HEK293T (cell line): ENCODE measurements at regions not wholly inside any gene's neighbourhood (a gene's known extent, or its start where the extent isn't known, plus 50 kb on each side); places are given as distances from the start of the nearest gene placed in this dataset.

ENCODE experiments used
- CTCF ChIA-PET: fragments of 350-600 bp; formaldehyde crosslinking; extraction: SDS; loops from one replicate; lab custom pipeline; 2021; ENCODE audit warnings: antibody characterized with exemption, inconsistent platforms; lab: Yijun Ruan, JAX
- POLR2A ChIA-PET: fragments of 350-600 bp; formaldehyde crosslinking; extraction: SDS; loops from one replicate; lab custom pipeline; 2020; ENCODE audit warnings: antibody characterized with exemption, inconsistent platforms; lab: Yijun Ruan, JAX
- DNase-seq: peaks from one replicate; pipeline ENCODE4 v3.0.0; 2012; ENCODE audit warnings: mixed read lengths; ENCODE audit errors: extremely low spot score
- ARNT ChIP-seq: fragments of 450-650 bp; IDR thresholded peaks from 2 replicates; pipeline ENCODE4 v1.6.1; 2017; ENCODE audit warnings: mild to moderate bottlenecking
- BHLHE40 ChIP-seq: fragments of 450-650 bp; IDR thresholded peaks from 2 replicates; pipeline ENCODE4 v1.6.1; 2016; ENCODE audit warnings: mild to moderate bottlenecking, moderate library complexity, borderline replicate concordance
- CTBP1 ChIP-seq: fragments of 450-650 bp; IDR thresholded peaks from 2 replicates; pipeline ENCODE4 v1.6.1; 2016; ENCODE audit warnings: borderline replicate concordance
- ELF4 ChIP-seq: fragments of 450-650 bp; IDR thresholded peaks from 2 replicates; pipeline ENCODE4 v1.6.1; 2017; ENCODE audit warnings: antibody characterized with exemption
- FOXA1 ChIP-seq: fragments of 450-650 bp; IDR thresholded peaks from 2 replicates; pipeline ENCODE4 v1.6.1; 2016; ENCODE audit warnings: mild to moderate bottlenecking
- FOXK2 ChIP-seq: fragments of 450-650 bp; IDR thresholded peaks from 2 replicates; pipeline ENCODE4 v1.6.1; 2016; ENCODE audit warnings: mild to moderate bottlenecking
- FOXM1 ChIP-seq: fragments of 450-650 bp; IDR thresholded peaks from 2 replicates; pipeline ENCODE4 v1.6.1; 2017; ENCODE audit warnings: mild to moderate bottlenecking, borderline replicate concordance
- HDGF ChIP-seq: fragments of 450-650 bp; IDR thresholded peaks from 2 replicates; pipeline ENCODE4 v1.6.1; 2017; ENCODE audit warnings: antibody characterized with exemption, borderline replicate concordance
- L3MBTL2 ChIP-seq: fragments of 450-650 bp; conservative IDR thresholded peaks from 2 replicates; pipeline ENCODE4 v1.6.1; 2016; ENCODE audit warnings: mild to moderate bottlenecking
- LEF1 ChIP-seq: fragments of 450-650 bp; IDR thresholded peaks from 2 replicates; pipeline ENCODE4 v1.6.1; 2017; ENCODE audit warnings: mild to moderate bottlenecking, borderline replicate concordance
- NFRKB ChIP-seq: fragments of 450-650 bp; IDR thresholded peaks from 2 replicates; pipeline ENCODE4 v1.6.1; 2016; ENCODE audit warnings: mild to moderate bottlenecking, moderate library complexity
- SP1 ChIP-seq: fragments of 450-650 bp; IDR thresholded peaks from 2 replicates; pipeline ENCODE4 v1.6.1; 2017
- SUZ12 ChIP-seq: fragments of 450-650 bp; IDR thresholded peaks from 2 replicates; pipeline ENCODE4 v1.6.1; 2016; ENCODE audit warnings: mild to moderate bottlenecking
- TARDBP ChIP-seq: fragments of 450-650 bp; IDR thresholded peaks from 2 replicates; pipeline ENCODE4 v1.6.1; 2016
- ZNF384 ChIP-seq: fragments of 450-650 bp; IDR thresholded peaks from 2 replicates; pipeline ENCODE4 v1.6.1; 2016
- TF ChIP-seq, protein P1 (sequence below): fragments of 450-650 bp; IDR thresholded peaks from 2 replicates; pipeline ENCODE4 v1.6.1; 2016

DNA sequence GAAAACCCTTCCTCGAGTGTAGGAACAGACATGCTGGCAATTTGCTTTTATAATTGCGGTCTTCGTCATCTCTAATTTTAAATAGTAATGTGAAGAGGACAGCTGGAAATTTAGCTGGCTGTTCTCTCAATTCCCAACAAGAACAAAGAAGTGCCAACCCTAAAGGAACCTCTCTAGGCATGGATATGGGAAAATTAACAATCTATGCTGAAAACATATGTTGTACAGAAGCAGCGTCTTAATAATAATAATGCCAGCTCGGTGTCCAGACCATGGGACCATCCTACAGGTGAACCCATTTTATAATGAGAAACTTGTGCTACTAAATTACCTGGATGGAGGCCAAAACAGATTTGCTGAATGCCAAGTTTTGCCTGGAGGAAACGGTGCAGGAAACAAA is 641.4 kb upstream of the MGMT start:
- TF ChIP-seq SP1 (no peak), FOXA1 (no peak)
- CTCF ChIA-PET, result no interaction called here
- no peak for DNase-seq
- POLR2A ChIA-PET, result no interaction called here

DNA sequence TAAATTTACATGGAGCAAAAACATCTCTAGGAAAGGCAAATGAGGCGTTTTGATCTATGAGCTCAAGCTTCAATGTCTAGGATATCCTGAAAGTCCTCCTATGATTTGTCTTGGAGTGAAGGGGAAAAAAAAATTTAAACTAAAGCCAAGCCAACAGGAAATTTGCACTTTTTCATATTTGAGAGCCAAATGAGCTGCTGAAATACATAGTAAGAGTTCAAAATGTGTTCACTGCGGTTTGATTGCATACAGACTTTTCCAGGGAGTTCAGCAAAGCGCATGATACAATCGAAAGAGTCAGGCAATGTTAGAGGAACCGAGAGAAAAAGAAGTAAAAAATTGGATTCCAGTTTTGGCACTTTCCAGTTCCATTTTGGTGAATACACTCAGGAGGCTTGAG is 633.4 kb upstream of the MGMT start:
- ChIA-PET POLR2A (no interaction called here), CTCF (no interaction called here)
- TF ChIP-seq L3MBTL2 (no peak), LEF1 (no peak), SP1 (no peak), CTBP1 (no peak), TARDBP (no peak), HDGF (no peak), FOXA1 (no peak), ARNT (no peak), ELF4 (no peak), BHLHE40 (no peak), NFRKB (no peak), ZNF384 (no peak), SUZ12 (no peak), FOXM1 (no peak), FOXK2 (no peak)
- TF ChIP-seq, protein P1, sequence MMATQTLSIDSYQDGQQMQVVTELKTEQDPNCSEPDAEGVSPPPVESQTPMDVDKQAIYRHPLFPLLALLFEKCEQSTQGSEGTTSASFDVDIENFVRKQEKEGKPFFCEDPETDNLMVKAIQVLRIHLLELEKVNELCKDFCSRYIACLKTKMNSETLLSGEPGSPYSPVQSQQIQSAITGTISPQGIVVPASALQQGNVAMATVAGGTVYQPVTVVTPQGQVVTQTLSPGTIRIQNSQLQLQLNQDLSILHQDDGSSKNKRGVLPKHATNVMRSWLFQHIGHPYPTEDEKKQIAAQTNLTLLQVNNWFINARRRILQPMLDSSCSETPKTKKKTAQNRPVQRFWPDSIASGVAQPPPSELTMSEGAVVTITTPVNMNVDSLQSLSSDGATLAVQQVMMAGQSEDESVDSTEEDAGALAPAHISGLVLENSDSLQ, result no peak
- no peak for DNase-seq

DNA sequence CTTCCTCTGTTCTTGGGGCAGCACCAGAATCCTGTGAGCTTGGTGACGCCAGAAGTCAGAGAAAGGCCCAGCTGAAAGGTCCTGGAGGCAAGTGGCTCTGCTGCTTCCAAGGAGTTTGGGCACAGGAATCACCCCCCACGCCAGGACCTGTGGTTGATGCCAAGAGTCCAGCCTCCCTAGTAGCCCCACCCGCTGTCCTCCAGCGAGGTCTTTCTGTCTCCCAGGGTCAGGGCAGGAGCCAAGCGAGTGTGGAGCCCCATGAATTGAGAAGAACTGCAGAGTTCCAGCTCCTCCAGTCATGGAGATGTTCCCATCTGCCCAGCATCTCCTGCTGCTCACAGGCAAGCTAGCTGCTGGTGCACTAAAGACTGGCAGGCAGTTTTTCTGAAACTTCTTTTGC is 631.7 kb upstream of the MGMT start:
- no peak for TF ChIP-seq NFRKB
- no peak for TF ChIP-seq ZNF384
- TF ChIP-seq CTBP1, result no peak
- no peak for TF ChIP-seq BHLHE40
- no peak for TF ChIP-seq FOXA1
- DNase-seq, result no peak
- POLR2A ChIA-PET, result no interaction called here
- CTCF ChIA-PET, result no interaction called here

DNA sequence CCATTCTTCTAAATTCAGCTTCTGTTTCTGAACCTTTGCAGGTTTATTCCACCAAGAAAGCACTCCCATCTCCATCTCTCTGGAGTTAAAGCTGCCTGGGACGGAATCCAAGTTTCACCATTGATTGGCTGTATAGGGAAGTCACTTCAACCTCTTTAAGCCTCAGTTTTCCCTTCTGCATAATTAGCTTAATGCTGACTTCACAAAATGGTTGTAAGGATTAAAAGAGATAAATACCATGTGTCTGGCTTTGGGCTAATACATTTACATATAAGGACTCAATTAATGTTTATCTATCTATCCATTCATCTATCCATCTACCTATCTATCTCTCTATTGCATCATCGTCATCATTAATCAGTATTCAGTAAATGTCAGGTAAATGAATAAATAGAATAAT is 629.6 kb upstream of the MGMT start:
- no peak for DNase-seq
- POLR2A ChIA-PET, result no interaction called here

DNA sequence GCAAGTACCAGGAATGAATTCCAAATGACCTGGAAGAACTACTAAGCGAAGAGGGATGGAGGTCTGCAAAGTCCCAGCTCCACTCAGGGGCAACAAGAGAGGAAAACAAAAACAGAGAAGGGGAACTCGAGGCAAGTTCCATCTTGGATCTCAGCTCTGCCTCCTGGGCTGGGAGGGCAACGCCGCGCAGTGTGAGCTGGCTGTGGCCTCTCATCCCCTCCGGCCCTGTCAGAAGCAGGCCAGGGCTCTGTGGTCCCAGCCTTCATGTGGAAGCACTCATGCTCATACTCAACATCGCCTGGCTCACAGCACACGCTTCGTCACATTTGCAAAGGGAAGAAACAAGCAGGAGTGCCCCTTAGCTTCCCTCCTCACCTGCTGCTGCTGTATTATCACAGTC is 627.9 kb upstream of the MGMT start:
- ChIA-PET POLR2A (no interaction called here), CTCF (no interaction called here)
- no peak for DNase-seq
- TF ChIP-seq ELF4, result no peak
- TF ChIP-seq SUZ12, result no peak
- TF ChIP-seq HDGF, result no peak
- TF ChIP-seq, protein P1, result no peak

More for the DNA sequence above, 629.6 kb upstream of the MGMT start:
- CTCF ChIA-PET, result no interaction called here
- no peak for TF ChIP-seq ARNT
- no peak for TF ChIP-seq ELF4
- no peak for TF ChIP-seq L3MBTL2
- no peak for TF ChIP-seq FOXA1

DNA sequence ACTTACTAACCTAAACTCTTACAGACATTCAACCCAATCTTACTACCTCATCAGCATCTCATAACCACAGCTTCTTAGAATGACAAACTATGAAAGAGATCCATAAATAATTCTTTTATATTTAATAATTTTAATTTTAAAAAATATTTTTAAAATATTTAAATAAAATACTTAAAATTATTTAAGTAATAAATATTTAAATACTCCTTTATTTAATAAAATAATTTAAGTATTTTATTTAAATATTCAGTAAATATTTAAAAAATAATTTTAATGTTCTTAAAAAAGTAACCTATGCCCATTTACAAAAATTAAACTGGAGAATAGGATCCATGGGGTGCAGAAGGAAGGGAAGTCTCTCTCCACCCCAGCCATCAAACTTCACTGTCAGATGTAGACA is 627.3 kb upstream of the MGMT start:
- no peak for DNase-seq
- POLR2A ChIA-PET, result no interaction called here
- CTCF ChIA-PET, result no interaction called here
- no peak for TF ChIP-seq FOXK2
- TF ChIP-seq NFRKB, result no peak
- no peak for TF ChIP-seq TARDBP
- TF ChIP-seq, protein P1, result no peak
- no peak for TF ChIP-seq CTBP1
- no peak for TF ChIP-seq SP1
- TF ChIP-seq SUZ12, result no peak
- no peak for TF ChIP-seq ZNF384
- TF ChIP-seq ARNT, result no peak
- TF ChIP-seq FOXM1, result no peak
- no peak for TF ChIP-seq LEF1
- no peak for TF ChIP-seq ELF4
- TF ChIP-seq BHLHE40, result no peak
- no peak for TF ChIP-seq HDGF
- no peak for TF ChIP-seq L3MBTL2
- no peak for TF ChIP-seq FOXA1

DNA sequence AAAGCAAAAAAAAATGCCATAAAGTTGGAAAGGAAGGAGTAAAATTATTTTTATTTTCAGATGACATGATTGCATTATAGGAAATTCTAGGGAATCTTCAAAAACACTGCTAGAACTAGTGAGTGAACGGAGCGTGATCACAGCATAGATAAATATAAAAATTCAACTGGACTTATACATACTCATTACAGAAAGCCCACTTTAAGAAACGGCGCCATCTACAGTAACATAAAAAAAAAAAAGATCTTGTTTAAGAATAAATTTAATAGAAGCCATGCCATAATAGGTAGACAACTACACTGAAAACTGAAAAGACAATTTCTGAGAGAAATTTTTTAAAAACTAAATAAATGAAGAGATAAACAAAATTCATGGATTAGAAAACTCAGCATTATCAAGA is 623.1 kb upstream of the MGMT start:
- ChIA-PET POLR2A (no interaction called here), CTCF (no interaction called here)
- no peak for TF ChIP-seq HDGF
- no peak for TF ChIP-seq FOXA1
- DNase-seq, result no peak

DNA sequence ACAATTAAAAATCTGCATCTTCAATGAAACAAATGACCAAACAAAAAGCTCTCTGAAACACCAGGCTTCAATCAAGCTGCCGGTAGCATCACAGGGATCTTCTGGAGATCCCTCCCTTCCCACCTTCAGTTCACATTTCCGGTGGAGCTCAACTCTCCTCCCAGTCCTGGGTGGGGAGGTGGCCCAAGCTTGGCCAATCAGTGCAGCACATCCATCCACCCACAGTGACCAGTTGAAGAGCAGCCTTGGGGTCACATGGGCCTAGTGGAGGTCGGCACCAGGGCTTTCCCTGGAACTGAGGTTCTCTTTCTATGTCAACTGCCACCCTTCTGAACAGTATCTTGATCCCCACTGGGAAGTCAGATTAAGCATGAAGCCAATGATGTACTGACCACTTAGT is 620.1 kb upstream of the MGMT start:
- DNase-seq, result no peak
- ChIA-PET POLR2A (no interaction called here), CTCF (no interaction called here)
- TF ChIP-seq NFRKB, result no peak
- TF ChIP-seq ZNF384, result no peak
- no peak for TF ChIP-seq FOXM1
- TF ChIP-seq, protein P1, result no peak
- TF ChIP-seq L3MBTL2, result no peak
- TF ChIP-seq ELF4, result no peak
- TF ChIP-seq ARNT, result no peak
- TF ChIP-seq TARDBP, result no peak
- TF ChIP-seq FOXK2, result no peak
- TF ChIP-seq SUZ12, result no peak
- TF ChIP-seq FOXA1, result no peak
- TF ChIP-seq HDGF, result no peak
- no peak for TF ChIP-seq LEF1
